ENCODE measurements at regions not wholly inside any gene's neighbourhood (a gene's known extent, or its start where the extent isn't known, plus 50 kb on each side); places are given as distances from the start of the nearest gene placed in this dataset.

DNA sequence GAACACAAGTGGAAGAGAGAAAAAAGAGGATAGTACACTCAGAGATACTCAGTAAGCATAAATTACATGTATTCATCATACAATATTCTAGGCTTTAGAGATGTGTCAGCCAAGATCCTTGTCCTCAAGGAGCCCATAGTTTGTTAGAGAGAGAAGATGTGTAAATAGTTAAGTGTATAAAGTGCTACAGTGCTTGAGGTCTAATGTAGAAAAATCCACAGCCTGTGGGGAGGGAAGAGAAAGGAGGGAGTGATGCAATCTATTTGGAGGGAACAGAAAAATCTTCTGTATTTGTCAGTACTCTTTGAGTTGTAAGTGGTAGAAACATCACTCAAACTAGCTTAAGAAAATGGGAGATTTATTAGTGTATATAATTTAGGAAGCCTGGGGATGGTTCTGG is 81.9 kb downstream of the PALM2AKAP2 start:
- in situ Hi-C loops (cut with MboI; ENCODE audit: low sequenced_read_pairs, unreplicated experiment), result no loop called here
- TF ChIP-seq, protein P1, sequence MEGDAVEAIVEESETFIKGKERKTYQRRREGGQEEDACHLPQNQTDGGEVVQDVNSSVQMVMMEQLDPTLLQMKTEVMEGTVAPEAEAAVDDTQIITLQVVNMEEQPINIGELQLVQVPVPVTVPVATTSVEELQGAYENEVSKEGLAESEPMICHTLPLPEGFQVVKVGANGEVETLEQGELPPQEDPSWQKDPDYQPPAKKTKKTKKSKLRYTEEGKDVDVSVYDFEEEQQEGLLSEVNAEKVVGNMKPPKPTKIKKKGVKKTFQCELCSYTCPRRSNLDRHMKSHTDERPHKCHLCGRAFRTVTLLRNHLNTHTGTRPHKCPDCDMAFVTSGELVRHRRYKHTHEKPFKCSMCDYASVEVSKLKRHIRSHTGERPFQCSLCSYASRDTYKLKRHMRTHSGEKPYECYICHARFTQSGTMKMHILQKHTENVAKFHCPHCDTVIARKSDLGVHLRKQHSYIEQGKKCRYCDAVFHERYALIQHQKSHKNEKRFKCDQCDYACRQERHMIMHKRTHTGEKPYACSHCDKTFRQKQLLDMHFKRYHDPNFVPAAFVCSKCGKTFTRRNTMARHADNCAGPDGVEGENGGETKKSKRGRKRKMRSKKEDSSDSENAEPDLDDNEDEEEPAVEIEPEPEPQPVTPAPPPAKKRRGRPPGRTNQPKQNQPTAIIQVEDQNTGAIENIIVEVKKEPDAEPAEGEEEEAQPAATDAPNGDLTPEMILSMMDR (IDR thresholded peaks at IDR 0.05; ENCODE audit: borderline replicate concordance, control extremely low read depth, extremely low read depth, insufficient read depth, missing control alignments), result no peak
- DNase-seq (ENCODE audit: low spot score), result no peak

DNA sequence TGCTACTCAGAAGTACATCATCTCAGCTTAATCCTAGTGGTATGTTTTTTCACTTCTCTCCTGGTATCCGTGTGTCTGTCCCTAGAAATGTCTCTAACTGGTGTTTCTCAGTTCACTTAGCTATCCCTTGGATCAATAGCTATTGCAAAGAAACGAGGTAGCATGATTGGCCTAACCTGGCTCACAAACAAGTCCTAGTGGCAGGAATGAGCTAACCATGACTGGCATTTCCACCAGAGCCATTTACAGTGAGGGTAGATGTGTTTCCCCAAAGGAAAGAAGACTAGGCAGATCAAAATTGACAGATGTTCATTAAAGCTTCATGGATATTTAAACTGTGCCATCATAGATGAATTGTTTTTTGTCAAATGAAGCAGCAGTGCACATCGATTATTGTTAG is 82.5 kb downstream of the PALM2AKAP2 start:
- in situ Hi-C loops (cut with MboI; ENCODE audit: low sequenced_read_pairs, unreplicated experiment), result no loop called here
- TF ChIP-seq, protein P1 (IDR thresholded peaks at IDR 0.05; ENCODE audit: borderline replicate concordance, control extremely low read depth, extremely low read depth, insufficient read depth, missing control alignments), result no peak
- no peak for DNase-seq (ENCODE audit: low spot score)

DNA sequence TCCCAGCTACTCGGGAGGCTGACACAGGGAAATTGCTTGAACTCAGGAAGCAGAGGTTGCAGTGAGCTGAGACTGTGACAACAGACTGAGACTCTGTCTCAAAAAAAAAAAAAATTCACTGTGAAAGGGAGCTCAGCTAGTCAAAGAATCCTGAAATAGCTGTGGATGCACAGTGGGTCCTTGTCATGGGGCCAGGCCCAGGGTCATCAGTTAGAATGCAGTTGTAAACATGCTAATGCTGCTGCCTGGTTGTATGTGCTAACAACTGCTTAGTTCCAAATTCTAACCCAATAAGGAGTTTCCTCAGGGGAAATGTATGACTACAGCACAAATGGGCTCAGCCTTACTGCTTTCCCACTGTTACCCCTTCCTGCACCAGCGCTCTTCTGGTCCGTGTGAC is 84.0 kb downstream of the PALM2AKAP2 start:
- TF ChIP-seq, protein P1 (IDR thresholded peaks at IDR 0.05; ENCODE audit: borderline replicate concordance, control extremely low read depth, extremely low read depth, insufficient read depth, missing control alignments), result no peak
- in situ Hi-C loops (cut with MboI; ENCODE audit: low sequenced_read_pairs, unreplicated experiment), result no loop called here
- DNase-seq (ENCODE audit: low spot score), result no peak

DNA sequence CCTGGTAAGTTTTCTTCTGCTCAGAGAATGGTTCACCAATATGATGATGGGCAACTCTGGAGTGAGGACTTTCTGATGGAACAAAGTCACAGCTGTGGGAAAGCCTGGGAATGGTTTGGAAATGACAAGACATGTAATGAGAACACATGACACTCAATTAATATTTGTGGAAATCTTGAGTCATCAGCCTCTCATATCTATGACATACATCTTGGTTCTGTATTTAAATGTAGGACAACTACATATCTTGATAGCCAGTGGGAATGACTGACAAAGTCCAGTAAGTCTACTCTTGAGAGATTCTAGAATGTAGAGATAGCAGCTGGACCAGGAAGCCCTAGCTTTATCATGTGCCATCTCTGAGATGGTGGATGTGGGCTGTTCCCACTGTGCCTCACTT is 85.5 kb downstream of the PALM2AKAP2 start:
- in situ Hi-C loops (cut with MboI; ENCODE audit: low sequenced_read_pairs, unreplicated experiment), result no loop called here

DNA sequence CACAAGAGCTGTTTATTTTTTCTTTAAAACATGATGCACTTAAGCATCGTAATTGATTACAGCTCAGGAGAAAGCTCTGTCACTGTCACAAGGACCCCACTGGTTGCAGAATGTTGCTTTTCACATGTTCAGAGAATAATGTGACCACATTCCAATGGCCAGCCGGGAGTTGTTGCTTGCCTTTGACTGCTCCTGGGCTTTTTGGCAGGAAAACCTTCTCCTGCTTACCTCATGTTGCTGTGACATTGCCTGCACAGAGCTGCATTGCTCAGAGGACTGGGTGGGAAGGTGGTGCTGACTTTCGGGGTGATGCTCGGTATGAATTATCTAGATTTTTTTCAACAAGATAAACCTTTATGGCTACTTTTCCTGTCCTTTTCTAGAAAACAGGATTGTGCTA is 88.2 kb downstream of the PALM2AKAP2 start:
- no peak for DNase-seq (ENCODE audit: low spot score)
- in situ Hi-C loops (cut with MboI; ENCODE audit: low sequenced_read_pairs, unreplicated experiment), result no loop called here
- TF ChIP-seq, protein P1 (IDR thresholded peaks at IDR 0.05; ENCODE audit: borderline replicate concordance, control extremely low read depth, extremely low read depth, insufficient read depth, missing control alignments), result no peak

More for the DNA sequence above, 85.5 kb downstream of the PALM2AKAP2 start:
- no peak for DNase-seq (ENCODE audit: low spot score)
- TF ChIP-seq, protein P1 (IDR thresholded peaks at IDR 0.05; ENCODE audit: borderline replicate concordance, control extremely low read depth, extremely low read depth, insufficient read depth, missing control alignments), result no peak

DNA sequence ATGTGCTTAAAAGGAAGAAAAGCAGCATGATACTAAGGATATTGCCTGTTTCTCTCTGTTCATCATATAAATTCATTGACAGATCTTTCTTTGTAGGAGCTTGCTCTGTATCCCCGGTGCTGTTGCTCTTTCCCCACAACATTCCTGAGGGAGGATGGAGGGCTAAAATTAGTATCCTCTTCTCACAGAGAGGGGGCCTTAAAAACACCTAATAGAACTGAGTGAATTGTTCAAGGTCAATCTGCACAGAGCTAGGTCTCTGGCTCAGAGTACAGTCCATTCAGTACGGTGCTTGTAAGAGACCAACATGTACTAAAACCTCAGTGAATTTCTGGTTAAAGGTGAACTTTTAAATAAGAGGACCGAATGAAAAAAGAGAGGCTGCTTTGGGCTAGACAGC is 88.7 kb downstream of the PALM2AKAP2 start:
- no peak for DNase-seq (ENCODE audit: low spot score)
- TF ChIP-seq, protein P1 (IDR thresholded peaks at IDR 0.05; ENCODE audit: borderline replicate concordance, control extremely low read depth, extremely low read depth, insufficient read depth, missing control alignments), result no peak
- in situ Hi-C loops (cut with MboI; ENCODE audit: low sequenced_read_pairs, unreplicated experiment), result no loop called here

DNA sequence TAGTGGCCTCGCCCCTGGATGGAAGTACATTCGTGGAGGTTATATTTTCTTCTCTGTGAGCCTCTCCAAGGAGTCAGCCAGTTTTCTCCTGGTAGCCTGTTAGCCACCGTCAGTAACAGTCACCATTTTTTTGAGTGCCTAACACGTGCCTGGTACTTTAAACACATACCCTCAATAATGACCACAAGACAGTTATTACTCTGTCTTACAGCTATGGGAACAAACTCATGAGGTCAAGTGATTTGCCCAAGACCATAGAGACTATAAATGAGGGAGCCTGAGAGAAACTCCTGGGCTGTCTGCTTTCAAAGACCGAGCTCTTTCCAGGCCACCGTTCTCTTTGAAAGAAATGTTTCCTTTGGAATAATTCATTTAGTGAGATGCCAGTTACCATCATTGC is 90.4 kb downstream of the PALM2AKAP2 start:
- no peak for DNase-seq (ENCODE audit: low spot score)
- TF ChIP-seq, protein P1 (IDR thresholded peaks at IDR 0.05; ENCODE audit: borderline replicate concordance, control extremely low read depth, extremely low read depth, insufficient read depth, missing control alignments), result no peak
- in situ Hi-C loops (cut with MboI; ENCODE audit: low sequenced_read_pairs, unreplicated experiment), result no loop called here

Data from GM13976 (cell line).